DND-41 (cell line): ENCODE measurements at regions not wholly inside any gene's neighbourhood (a gene's known extent, or its start where the extent isn't known, plus 50 kb on each side); places are given as distances from the start of the nearest gene placed in this dataset.

Source experiments
- ATAC-seq: fragments of 200-7000 bp; cut with Tn5 transposase; 3 replicates; pipeline ENCODE4 v1.9.1; 2021; ENCODE audit warnings: low read depth; ENCODE audit not compliant: insufficient read depth
- DNase-seq: peaks from one replicate; pipeline ENCODE4 v3.0.0-alpha.2; 2020
- H2AFZ ChIP-seq: 2 replicates; pipeline ENCODE4 v1.6.0; 2012; ENCODE audit warnings: low read depth, low read length
- H3K27ac ChIP-seq: 2 replicates; pipeline ENCODE4 v1.5.1; 2012; ENCODE audit warnings: low read length, inconsistent platforms
- H3K27me3 ChIP-seq: fragments of 200-600 bp; sonication (generic); 2 replicates; pipeline ENCODE4 v1.6.0; 2012; ENCODE audit warnings: low read length, mild to moderate bottlenecking, inconsistent platforms; ENCODE audit not compliant: insufficient read depth, poor library complexity
- H3K36me3 ChIP-seq: 2 replicates; pipeline ENCODE4 v1.5.1; 2012; ENCODE audit warnings: low read length, inconsistent platforms; ENCODE audit not compliant: insufficient read depth
- H3K4me1 ChIP-seq: 2 replicates; pipeline ENCODE4 v1.5.1; 2012; ENCODE audit warnings: mild to moderate bottlenecking, low read length; ENCODE audit not compliant: insufficient read depth
- H3K4me2 ChIP-seq: 2 replicates; pipeline ENCODE4 v1.6.0; 2012; ENCODE audit warnings: mild to moderate bottlenecking, moderate library complexity, low read length, inconsistent platforms; ENCODE audit not compliant: insufficient read depth
- H3K4me3 ChIP-seq, 2 experiments: fragments of 200-600 bp in 1 of 2; shearing (Covaris generic) in 1 of 2; 2 replicates each; pipeline ENCODE4 v1.5.1; 2012 to 2016; ENCODE audit warnings: inconsistent platforms in 2 of 2, low read length in 2 of 2, mild to moderate bottlenecking in 2 of 2, low read depth in 1 of 2, moderate library complexity in 1 of 2
- H3K79me2 ChIP-seq: 2 replicates; pipeline ENCODE4 v1.6.0; 2012; ENCODE audit warnings: low read length, inconsistent platforms; ENCODE audit not compliant: insufficient read depth
- H3K9ac ChIP-seq: 2 replicates; pipeline ENCODE4 v1.6.0; 2012; ENCODE audit warnings: low read depth, mild to moderate bottlenecking, inconsistent platforms, low read length, moderate library complexity
- H3K9me3 ChIP-seq: 2 replicates; pipeline ENCODE4 v1.5.1; 2012; ENCODE audit warnings: low read length, moderate library complexity, mild to moderate bottlenecking, inconsistent platforms; ENCODE audit not compliant: insufficient read depth, severe bottlenecking
- H4K20me1 ChIP-seq: 2 replicates; pipeline ENCODE4 v1.6.0; 2012; ENCODE audit warnings: low read length; ENCODE audit not compliant: insufficient read depth
- EZH2 ChIP-seq: IDR thresholded peaks from 3 replicates; pipeline ENCODE4 v1.6.1; 2012; ENCODE audit warnings: borderline replicate concordance, low read depth, mild to moderate bottlenecking, moderate library complexity, low read length, inconsistent platforms; ENCODE audit not compliant: severe bottlenecking
- TF ChIP-seq, protein P1 (sequence below): IDR thresholded peaks from 2 replicates; pipeline ENCODE4 v1.5.1; 2012; ENCODE audit warnings: borderline replicate concordance, low read length, moderate library complexity, mild to moderate bottlenecking; ENCODE audit not compliant: poor library complexity, severe bottlenecking; ENCODE audit errors: extremely low read depth

DNA sequence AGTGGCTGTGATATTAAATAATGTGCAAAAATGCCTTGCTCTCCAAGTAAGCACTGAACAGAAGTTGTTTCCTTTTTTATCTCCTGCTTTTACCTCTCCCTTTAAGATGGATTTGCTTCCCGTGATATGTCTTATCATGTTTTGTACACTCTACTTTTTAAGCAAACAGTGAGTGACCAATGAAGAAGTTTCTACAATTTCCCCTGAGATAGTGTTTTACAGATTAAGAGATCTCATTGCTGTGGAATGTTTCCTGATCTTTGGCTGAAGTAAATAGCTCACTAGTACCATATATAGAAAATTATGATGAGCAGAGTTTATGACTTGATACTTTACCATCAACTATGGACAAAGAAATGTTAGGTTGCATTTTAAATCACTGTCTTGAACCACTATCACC, 184.8 kb upstream of the PDE3A start:
- ATAC-seq (no peak), DNase-seq (no peak)
- no peaks in the 10 kb centered on the region for H4K20me1 ChIP-seq
- H3K4me1 ChIP-seq, result no peaks in the 10 kb centered on the region
- H3K9ac ChIP-seq, result no peak overlapping the region
- no peak for TF ChIP-seq EZH2
- TF ChIP-seq, protein P1, sequence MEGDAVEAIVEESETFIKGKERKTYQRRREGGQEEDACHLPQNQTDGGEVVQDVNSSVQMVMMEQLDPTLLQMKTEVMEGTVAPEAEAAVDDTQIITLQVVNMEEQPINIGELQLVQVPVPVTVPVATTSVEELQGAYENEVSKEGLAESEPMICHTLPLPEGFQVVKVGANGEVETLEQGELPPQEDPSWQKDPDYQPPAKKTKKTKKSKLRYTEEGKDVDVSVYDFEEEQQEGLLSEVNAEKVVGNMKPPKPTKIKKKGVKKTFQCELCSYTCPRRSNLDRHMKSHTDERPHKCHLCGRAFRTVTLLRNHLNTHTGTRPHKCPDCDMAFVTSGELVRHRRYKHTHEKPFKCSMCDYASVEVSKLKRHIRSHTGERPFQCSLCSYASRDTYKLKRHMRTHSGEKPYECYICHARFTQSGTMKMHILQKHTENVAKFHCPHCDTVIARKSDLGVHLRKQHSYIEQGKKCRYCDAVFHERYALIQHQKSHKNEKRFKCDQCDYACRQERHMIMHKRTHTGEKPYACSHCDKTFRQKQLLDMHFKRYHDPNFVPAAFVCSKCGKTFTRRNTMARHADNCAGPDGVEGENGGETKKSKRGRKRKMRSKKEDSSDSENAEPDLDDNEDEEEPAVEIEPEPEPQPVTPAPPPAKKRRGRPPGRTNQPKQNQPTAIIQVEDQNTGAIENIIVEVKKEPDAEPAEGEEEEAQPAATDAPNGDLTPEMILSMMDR, result no peak
- H3K4me3 ChIP-seq, result no peak overlapping the region
- H3K9me3 ChIP-seq, result no peaks in the 10 kb centered on the region
- no peak overlapping the region for H3K27ac ChIP-seq
- H2AFZ ChIP-seq, result no peak overlapping the region
- H3K4me2 ChIP-seq, result no peak overlapping the region
- H3K36me3 ChIP-seq, result no peaks in the 10 kb centered on the region
- no peaks in the 10 kb centered on the region for H3K79me2 ChIP-seq
- H3K27me3 ChIP-seq, result no peaks in the 10 kb centered on the region

DNA sequence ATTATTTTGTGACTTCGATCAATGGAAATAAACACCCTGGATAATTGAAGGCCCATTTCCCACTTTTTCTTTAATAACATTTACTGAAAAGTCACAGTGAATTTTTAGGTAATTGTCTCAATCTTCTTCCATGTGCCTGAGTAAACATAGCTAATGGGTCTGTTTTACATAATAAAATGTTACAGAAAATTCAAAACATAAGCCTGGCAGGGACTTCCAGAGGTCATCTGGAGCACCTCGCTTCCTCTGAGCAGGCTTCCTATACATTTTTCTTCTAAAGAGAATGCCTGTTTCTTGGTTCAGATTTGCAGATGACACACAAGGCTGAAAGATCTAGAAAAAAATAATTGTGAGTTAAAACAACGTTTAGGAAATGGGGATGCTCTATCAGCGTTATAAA, 183.8 kb upstream of the PDE3A start:
- no peaks in the 10 kb centered on the region for H4K20me1 ChIP-seq
- no peak for TF ChIP-seq EZH2
- TF ChIP-seq, protein P1, result no peak
- H3K79me2 ChIP-seq, result no peaks in the 10 kb centered on the region
- H3K9ac ChIP-seq, result no peak overlapping the region
- no peaks in the 10 kb centered on the region for H3K27me3 ChIP-seq
- no peak overlapping the region for H2AFZ ChIP-seq
- DNase-seq, result no peak
- H3K4me3 ChIP-seq, result no peak overlapping the region
- no peak overlapping the region for H3K27ac ChIP-seq
- no peaks in the 10 kb centered on the region for H3K4me1 ChIP-seq
- no peaks in the 10 kb centered on the region for H3K9me3 ChIP-seq
- no peak overlapping the region for H3K4me2 ChIP-seq
- ATAC-seq, result no peak
- no peaks in the 10 kb centered on the region for H3K36me3 ChIP-seq

DNA sequence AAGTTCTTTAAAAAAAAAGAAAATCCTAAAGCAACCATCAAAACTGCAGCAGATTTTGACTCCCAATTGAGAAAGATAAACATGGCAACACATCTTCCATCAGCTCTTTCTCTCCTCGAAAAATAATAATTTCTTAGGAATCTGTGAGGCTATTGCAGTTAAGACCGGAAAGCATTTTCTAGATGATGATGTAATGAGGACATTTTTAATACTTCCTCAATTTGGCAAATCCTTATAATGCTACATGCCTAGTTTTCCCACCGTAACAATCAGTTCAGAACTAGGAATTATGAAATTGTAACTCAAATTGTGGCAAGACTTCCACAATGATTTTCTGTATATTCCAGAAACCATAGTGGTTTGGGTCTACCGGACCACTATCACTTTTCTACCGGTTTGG, 180.9 kb upstream of the PDE3A start:
- Histone ChIP-seq H3K27ac (no peak overlapping the region), H3K27me3 (no peaks in the 10 kb centered on the region), H3K79me2 (no peaks in the 10 kb centered on the region), H3K9ac (no peak overlapping the region), H3K36me3 (no peaks in the 10 kb centered on the region), H3K9me3 (no peaks in the 10 kb centered on the region), H3K4me1 (no peaks in the 10 kb centered on the region), H2AFZ (no peak overlapping the region), H4K20me1 (no peaks in the 10 kb centered on the region), H3K4me2 (no peak overlapping the region), H3K4me3 (no peak overlapping the region)
- TF ChIP-seq, protein P1, result no peak
- no peak for TF ChIP-seq EZH2
- ATAC-seq (no peak), DNase-seq (no peak)
